Sciatic nerve (tissue), 2 donors: ENCODE measurements at regions not wholly inside any gene's neighbourhood (a gene's known extent, or its start where the extent isn't known, plus 50 kb on each side); places are given as distances from the start of the nearest gene placed in this dataset.

ENCODE experiments used
- ATAC-seq: fragments of 200-7000 bp; cut with Tn5 transposase; one replicate; pipeline ENCODE4 v1.9.1; 2020; ENCODE audit warnings: mild to moderate bottlenecking, moderate library complexity
- DNase-seq: peaks from one replicate; pipeline ENCODE4 v3.0.0-alpha.2; 2020; ENCODE audit warnings: low spot score
- intact Hi-C: fragments of 100-400 bp; cut with DNase I; formaldehyde crosslinking; loops from one replicate; pipeline ENCODE4 v1.14.2; 2022
- donor health status: DM: no; HTN: no; CAD: no.
- donor health status: DM: no; HTN: no; CAD: no.

DNA sequence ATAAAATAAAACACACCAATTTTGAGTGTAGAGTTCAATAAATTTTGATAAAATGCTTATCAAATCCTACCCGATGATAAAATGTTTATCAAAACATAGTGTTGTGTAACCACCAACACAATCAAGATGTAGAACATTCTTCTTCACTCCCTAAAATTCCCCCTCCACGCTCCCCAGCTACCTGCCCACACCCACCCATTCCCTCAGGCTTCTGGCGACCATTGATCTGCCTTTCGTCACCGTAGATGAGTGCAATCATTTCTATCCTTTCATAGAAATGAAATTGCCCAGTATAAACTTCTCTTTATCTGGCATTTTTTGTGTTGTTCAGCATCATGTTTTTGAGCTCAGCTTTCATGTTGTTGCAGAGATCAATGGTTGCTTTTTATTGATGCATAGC is 90.7 kb upstream of the TBX3 start:
- DNase-seq (no peak), ATAC-seq (no peak)
- intact Hi-C loops = no loop called here

DNA sequence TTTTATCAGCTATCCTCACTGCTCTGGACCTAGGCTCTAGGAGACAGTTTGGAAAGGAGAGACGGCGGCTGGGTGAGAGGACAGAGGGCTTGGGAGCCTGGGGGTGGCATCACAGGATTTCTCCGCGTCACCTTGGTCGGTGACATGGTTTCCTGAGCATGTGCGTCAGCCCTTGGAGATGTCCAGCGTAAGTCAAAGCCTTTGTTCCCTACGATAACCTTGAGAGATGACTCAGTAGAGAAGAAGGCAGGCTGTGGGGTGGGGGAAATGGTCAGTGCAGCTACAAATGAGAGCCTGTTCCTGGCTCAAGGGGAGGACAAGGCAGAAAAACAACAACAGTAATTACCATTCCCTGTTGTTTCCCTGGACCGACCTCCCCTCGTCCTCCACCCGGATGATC is 90.2 kb upstream of the TBX3 start:
- intact Hi-C loops = no loop called here
- DNase-seq = no peak
- ATAC-seq = no peak

DNA sequence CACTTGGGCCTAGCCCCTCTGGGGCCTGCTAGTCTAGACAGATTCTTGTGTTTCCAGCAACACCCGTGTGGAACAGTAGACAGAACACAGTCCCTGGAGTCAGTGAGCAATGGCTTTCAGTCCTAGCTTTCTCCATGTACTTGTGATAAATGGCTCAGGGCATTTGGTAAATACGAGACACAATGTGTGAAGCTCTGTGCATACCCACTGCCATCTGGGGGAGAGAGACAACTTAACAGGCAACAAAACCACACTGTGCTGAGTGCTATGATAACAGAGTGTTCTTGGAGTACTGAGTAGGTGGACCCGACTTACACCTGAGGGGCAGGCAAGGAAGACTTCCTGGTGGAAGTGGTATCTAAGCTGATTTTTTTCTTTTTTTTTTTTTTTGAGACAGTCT is 86.3 kb upstream of the TBX3 start:
- ATAC-seq (no peak), DNase-seq (no peak)
- intact Hi-C loops = no loop called here

DNA sequence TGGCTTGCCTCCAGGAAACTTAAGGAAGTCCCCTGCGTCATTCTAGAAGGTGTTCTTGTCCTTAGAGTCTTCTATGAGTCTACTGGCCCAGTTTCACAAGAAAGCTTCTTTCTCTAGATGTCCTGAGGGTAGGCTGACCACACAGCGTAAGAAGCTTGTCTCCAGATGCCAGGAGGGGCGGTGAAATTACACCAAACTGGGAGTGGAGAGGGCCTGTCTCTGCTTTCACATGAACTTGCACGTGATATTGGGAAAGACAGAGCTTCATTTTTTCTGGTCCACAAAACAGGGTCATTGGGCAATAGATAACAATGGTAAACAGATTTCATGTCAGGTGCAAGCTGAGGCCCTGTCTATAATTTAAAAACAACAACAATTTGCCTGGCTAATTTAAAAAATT is 85.7 kb upstream of the TBX3 start:
- no peak for DNase-seq
- intact Hi-C loops = no loop called here
- no peak for ATAC-seq

DNA sequence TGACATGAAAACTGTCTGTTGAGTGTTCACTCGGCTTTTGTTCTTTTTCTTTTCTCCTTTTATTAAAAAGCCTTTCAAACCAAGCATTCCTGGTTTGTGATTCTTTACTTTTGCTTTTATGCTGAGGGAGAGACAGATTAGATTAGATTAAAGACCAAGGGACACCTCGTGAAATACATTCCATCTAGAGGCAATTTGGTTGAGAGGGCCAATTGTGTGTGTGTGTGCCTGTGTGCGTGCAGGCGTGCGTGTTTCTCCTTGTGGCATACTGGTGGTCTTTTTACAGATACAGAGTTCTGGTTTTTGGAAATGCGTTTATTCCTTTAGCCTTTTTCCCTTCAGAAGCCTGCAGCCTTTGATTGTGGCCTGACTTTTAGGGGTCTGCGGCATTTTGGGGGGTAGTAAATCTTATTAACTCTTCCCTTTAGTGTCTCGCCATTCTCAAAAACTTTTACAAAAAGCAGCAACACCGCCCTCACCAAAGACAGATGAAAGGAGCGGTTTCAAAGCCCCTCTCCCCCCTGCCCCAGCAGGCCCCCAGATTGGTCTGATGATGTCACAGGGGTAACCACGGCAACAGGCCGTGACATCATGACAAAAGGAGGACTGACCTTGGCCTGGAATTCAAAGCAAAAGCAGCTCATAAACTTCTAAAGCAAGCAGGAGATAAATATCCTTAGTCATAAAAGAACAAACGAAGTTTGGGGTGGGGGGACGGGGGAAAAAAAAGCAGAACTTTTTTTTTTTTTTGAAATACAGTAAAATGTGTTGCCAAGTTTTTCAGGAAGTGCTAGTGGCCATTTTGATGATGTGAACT is 84.1 kb upstream of the TBX3 start:
- intact Hi-C loops = no loop called here
- no peak for DNase-seq
- ATAC-seq = no peak

DNA sequence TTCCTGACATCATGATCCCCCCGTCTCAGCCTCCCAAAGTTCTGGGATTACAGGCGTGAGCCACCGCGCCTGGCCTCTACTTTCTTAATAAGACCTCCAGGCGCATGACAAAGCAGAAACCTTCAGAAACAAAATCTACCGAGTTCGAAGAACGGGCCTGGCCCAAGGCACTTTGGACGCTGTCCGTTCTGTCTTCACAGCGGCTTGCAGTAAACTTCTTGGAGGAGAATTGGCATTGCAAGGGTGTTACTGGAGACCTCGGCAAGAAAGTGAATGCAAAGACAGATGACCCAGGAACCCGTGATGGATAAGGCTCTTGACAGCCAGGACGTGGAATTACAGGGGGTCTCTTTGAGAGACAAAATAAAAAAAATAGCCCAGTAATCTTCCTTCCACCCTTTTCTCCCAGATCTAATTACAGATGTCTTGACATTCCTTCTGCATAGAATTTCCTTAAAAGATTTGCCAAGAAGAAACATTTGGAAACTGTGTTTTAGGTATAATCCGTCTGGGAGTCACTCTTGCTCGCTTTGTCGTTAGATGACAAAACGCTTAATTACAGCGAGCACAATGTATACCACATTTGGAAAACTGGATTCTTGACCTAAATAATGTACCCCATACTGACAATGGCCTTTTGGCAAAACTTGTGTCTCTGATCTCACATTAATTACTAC is 83.2 kb upstream of the TBX3 start:
- no peak for ATAC-seq
- intact Hi-C loops = no loop called here
- no peak for DNase-seq

DNA sequence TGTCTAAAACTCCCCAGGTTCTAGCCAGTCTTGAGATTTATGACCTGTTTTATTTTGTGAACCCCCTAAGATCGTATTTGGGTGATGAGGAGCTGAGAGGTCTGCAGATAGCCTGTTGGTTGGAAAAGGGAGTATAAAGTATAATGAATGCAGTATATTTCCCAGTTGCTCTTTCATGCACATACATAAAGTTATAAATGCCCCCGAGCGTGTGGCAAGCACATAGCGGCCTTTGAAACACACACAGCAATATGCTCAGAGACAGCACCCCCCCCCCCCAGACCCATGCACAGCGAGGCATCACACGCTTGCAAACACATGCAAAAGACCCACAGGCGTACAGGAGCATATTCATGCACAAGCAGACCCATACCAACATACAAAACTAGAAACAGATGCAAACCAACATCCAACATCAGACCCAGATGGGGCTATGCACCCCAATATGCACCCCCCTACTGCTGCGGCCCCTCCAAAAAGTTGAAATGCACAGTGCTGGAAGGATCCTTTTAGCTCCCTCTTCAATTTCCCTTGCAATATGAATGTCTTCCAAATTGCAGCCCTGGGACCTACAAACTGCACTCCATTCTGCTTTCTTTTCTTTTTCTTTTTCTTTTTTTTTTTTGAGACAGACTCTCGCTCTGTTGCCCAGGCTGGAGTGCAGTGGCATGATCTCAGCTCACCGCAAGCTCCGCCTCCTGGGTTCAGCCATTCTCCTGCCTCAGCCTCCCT is 82.2 kb upstream of the TBX3 start:
- intact Hi-C loops = no loop called here
- ATAC-seq (no peak), DNase-seq (no peak)

DNA sequence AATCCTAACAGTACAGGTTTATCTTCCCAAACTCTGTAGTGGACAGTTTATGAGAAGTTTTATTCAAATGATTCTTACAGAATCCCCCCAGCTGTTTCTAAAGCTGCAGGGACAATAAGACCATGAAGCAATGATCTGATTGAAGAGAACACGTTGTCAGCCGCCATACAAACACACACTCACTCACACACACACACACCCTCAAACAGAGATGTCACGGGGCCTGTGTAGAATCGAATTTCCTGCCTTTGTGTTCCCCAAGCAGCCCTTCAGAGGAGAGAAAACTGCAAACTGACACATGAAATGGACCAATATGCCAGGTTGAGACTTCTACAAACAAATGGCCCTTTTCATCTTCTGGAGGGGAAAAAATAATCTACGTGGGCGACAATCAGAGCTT is 80.5 kb upstream of the TBX3 start:
- intact Hi-C loops = no loop called here
- ATAC-seq (no peak), DNase-seq (no peak)

DNA sequence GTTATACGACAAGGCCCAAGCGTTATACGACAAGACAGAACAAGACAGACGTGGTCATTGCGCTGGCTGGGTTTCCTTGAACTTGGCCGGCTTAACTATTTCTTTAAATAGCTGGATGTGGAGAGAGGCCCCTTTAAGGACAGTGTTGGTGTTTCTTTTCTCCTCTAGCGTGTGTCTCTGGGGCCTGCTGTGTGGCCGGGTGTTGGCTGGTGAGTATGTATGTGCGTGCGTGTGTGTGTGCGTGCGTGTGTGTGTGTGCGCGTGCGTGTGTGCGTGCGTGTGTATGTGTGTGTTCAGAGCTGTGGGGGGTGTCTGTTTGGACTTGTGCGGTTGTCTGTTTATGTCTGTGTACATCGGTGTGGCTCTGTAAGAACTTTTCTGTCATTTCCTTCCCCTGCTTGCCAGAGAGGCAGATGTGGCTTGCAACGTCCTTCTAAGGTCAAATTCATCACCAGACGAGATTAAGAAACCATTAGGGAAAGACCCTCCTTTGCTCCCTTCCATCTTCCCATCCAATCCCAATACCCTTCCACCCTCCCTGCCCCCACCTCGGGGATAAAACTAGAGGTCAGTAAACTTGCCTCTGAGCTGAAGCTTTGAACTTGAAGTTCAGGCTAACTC is 78.6 kb upstream of the TBX3 start:
- ATAC-seq = peak; percentile 72
- intact Hi-C loops = no loop called here
- DNase-seq = no peak

DNA sequence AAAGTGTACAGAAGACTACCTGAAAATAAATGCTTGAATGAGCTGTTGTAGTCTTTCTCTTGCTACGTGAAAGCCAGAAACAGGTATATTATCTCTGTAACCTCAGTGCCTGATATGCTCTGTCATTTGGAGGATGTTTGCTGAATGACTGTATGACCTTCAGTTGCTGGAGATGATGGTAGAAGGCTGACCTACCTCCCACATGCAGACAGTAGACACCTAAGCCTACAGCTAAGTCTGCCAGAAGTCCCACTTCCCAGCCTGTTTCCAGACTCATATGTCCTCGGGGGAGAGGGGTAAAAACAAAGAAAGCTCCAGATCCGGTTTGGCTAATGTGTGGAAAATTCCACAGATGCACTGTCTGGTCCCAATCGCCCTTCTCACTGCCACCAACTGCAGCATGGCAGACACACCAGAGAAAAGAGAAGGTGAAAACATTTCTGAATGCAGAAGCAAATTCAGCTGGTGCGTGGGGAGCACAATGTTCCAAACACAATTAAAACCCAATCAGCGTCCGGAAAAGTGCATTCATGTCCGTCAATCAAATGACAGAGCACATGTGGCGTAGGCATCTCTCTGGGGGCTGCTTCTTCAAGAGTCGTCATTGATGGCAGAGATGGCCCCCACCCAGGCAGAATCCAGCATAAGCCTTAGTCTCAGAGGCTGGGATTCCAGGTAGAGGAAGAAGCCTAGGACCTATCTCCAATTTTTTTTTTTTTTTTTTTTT is 76.3 kb upstream of the TBX3 start:
- intact Hi-C loops = no loop called here
- ATAC-seq (no peak), DNase-seq (no peak)

DNA sequence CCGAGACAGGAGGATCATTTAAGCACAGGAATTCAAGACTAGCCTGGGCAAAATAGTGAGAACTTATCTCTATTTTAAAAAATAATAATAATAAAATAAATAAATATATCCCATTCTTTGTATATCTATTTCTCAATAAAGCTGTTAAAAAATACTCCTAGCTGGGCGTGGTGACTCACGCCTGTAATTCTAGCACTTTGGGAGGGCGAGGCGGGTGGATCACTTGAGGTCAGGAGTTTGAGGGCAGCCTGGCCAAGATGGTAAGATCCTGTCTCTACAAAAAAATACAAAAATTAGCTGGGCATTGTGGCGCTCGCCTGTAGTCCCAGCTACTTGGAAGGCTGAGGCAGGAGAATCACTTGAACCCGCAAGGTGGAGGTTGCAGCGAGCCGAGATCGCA is 75.7 kb upstream of the TBX3 start:
- no peak for ATAC-seq
- intact Hi-C loops = no loop called here
- no peak for DNase-seq

DNA sequence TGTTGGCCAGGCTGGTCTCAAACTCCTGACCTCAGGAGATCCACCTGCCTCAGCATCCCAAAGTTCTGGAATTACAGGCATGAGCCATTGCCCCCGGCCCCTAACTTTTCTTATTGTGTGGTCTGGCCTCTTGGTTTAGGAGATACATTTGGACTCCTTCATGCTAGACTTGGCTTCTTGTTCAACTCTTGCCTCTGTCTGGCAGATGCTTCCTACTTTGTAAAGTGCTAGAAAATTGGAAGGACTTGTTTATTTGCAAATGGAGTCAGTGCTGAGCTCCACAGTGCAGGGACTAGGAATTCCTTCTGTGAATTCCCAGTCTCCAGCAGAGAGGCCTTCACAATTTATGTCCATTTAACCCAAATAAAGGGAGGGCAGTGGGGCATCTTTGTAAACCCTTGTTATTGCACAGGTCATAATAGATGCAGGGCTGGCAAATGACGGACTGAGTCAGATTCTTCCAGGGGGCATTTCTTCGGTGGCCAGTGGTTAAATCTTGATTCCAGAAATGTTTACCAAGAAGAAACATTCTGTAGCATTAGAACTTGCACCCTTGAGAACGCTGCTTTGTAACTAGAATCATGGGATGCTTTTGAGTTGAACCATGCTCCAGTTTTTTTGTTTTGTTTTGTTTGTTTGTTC is 73.8 kb upstream of the TBX3 start:
- ATAC-seq (no peak), DNase-seq (no peak)
- intact Hi-C loops = no loop called here

DNA sequence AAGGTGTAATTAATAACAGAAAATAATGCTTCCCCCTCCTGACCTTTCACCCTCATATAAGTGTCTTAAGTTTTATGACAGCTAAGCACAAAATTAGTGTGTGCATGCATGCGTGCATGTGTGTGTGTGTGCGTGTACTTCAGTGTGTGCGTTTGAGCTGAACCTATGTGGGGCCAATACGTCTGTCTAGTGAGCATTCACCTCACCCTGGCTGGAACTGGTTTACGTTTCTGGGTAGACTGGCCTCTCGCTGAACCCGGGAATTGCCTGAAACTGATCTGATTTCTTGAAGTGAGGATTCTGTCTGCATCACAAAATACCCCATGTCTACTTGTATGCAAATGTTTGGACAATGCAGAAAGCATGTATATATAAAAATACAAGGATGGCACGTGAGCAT is 68.2 kb upstream of the TBX3 start:
- DNase-seq (no peak), ATAC-seq (no peak)
- intact Hi-C loops = no loop called here

DNA sequence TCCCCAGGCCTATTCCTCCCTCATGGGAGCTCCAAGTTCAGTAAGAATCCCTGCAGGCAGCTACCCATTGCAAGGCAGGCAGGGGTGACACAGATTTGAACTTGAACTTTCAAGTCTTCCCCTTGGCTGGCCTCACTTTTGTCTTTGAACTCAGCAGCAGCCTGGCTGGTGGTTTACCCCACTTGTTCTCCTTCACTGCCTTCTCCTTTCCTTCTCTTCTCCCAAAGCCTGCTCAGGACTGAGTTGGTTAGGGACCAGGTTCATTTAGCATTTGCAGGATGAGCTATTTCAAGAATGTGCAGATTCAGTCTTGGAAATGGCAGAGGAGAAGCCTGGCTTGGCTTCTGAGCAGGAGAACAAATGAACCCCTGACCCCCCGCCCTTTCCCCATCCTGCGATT is 67.7 kb upstream of the TBX3 start:
- intact Hi-C loops = no loop called here
- ATAC-seq (no peak), DNase-seq (no peak)

DNA sequence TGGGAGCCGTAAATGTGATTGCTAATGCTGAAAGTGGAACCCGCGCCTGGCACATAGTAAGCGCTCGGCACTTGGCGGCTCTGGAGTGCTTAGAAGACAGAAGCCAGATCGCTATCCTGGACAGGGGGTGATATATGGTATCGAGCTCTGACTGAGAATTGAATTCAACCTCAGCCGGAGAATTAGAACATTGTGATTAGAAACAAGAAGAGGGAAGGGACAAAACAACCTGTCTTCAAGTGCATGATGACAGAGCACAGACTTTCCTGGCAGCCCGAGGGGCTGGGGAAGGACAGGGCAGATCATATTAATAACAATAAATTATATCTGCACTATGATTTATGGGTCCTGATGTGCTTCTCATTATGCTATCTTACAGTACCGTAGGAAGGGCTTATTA is 66.9 kb upstream of the TBX3 start:
- DNase-seq (no peak), ATAC-seq (no peak)
- intact Hi-C loops = no loop called here

DNA sequence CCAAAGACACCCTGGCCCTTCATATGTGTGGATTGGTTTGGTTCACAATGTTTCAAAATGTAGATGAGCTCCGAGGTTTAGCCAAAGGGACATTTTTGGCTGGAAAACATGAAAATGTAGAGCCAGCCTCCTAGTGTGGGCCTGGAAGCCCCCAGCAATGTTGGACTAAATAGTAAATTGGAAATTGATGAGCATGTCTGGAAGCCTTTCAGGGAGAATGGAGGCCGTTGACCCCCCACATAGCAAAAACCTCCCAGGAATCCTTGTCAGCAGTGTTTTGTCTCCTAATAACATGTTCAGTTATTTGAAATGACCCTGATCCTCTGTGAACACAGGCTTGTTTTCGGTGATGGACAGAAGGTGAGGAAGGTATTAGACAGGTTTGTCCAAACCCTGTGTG is 65.1 kb upstream of the TBX3 start:
- intact Hi-C loops = no loop called here

DNA sequence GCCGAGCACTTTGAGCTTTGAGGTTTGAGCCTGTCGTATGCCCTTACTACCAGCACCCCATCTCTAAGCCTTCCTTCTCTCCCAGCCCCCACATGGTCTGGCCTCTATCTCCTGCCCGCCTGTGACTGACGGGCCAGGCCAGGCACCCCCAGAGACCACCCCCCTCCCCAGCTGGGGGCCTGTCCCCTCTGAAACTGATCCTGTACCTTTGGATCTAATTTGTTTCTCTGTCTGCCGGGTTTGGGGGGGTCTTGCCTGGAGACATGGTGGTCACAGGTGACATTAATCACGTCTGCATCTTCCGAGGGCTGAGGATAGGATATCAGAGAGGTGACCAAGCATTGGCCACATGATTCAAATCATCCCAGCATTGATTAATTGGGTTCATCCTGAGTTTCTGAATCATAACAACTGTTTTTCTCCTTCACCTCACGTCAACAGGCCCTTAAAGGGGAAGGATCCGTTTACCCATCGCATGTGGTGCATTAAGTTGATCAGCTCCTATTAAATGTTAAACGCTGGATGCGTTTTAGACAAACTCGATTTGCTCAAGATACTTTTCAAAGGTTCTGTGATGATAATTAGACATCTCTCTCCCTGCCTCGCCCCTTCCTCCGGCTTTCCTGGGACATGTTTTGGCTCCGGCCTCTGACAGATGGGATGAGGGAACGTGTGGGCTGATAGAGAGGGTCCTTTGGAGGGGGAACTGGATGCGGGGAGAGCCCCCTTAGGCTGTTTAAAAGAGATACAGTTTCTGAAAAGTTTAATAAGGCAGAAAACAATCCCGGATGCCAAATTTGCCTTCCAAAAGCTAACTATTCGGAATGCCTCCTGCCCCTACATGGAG is 63.3 kb upstream of the TBX3 start:
- intact Hi-C loops = no loop called here
- DNase-seq = no peak

More for the DNA sequence above, 65.1 kb upstream of the TBX3 start:
- DNase-seq = no peak
- ATAC-seq = no peak

More for the DNA sequence above, 63.3 kb upstream of the TBX3 start:
- ATAC-seq = peak; percentile 45
